ENCODE measurements at regions not wholly inside any gene's neighbourhood (a gene's known extent, or its start where the extent isn't known, plus 50 kb on each side); places are given as distances from the start of the nearest gene placed in this dataset.

GRCh38 chr14:104467641-104468040 lies 111.9 kb upstream of the C14orf180 start:
- Histone ChIP-seq H3K27ac (ENCODE audit: low read depth in 2 of 2, low read length in 2 of 2) (no peak overlapping the region), H3K36me3 (ENCODE audit: control insufficient read depth in 2 of 3, insufficient read depth in 3 of 3, low read length in 3 of 3) (no peaks in the 10 kb centered on the region), H3K9ac (ENCODE audit: low read length in 3 of 3) (no peak overlapping the region), H3K4me3 (ENCODE audit: low read length in 3 of 3) (no peak overlapping the region), H3K4me1 (ENCODE audit: control insufficient read depth in 2 of 3, insufficient read depth in 2 of 3, low read depth in 1 of 3, low read length in 3 of 3) (no peaks in the 10 kb centered on the region), H3K9me3 (ENCODE audit: control insufficient read depth in 2 of 3, insufficient read depth in 1 of 3, low read length in 3 of 3) (no peaks in the 10 kb centered on the region), H3K27me3 (ENCODE audit: control insufficient read depth, insufficient read depth, low read length) (peaks cover 14% of the 10 kb centered on the region)
- intact Hi-C loops (cut with DNase I) = no loop called here
- no peak for DNase-seq
- TF ChIP-seq CTCF (IDR thresholded peaks at IDR 0.05; ENCODE audit: borderline replicate concordance, extremely low read depth, insufficient read depth) = no peak
- FAIRE-seq = no peak

DNA sequence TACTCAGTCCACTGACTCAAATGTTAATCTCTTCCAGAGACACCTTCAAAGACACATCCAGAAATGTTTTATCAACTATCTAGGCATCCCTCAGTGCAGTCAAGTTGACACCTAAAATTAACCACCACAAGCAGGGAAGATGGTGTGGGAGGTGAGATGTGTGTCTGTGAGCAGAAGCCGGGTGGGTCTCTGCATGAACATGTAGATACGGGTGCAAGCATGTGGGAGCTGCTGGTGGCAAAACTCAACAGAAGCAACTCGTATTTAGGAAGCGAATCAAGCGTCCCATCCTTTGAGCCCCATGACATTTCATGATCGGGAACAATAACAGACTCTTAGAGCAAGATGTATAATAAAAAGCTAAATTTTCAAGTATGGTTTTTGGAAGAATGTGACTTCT lies 110.0 kb upstream of the C14orf180 start:
- Histone ChIP-seq H3K36me3 (ENCODE audit: control insufficient read depth in 2 of 3, insufficient read depth in 3 of 3, low read length in 3 of 3) (no peaks in the 10 kb centered on the region), H3K27ac (ENCODE audit: low read depth in 2 of 2, low read length in 2 of 2) (no peak overlapping the region), H3K4me3 (ENCODE audit: low read length in 3 of 3) (no peak overlapping the region), H3K4me1 (ENCODE audit: control insufficient read depth in 2 of 3, insufficient read depth in 2 of 3, low read depth in 1 of 3, low read length in 3 of 3) (no peaks in the 10 kb centered on the region), H3K27me3 (ENCODE audit: control insufficient read depth, insufficient read depth, low read length) (no peaks in the 10 kb centered on the region), H3K9me3 (ENCODE audit: control insufficient read depth in 2 of 3, insufficient read depth in 1 of 3, low read length in 3 of 3) (no peaks in the 10 kb centered on the region), H3K9ac (ENCODE audit: low read length in 3 of 3) (no peak overlapping the region)
- no peak for FAIRE-seq
- DNase-seq = no peak
- intact Hi-C loops (cut with DNase I) = no loop called here
- no peak for TF ChIP-seq CTCF (IDR thresholded peaks at IDR 0.05; ENCODE audit: borderline replicate concordance, extremely low read depth, insufficient read depth)

- intact Hi-C loops (cut with DNase I) = no loop called here
- FAIRE-seq (no peak), DNase-seq (no peak)
- TF ChIP-seq CTCF (IDR thresholded peaks at IDR 0.05; ENCODE audit: borderline replicate concordance, extremely low read depth, insufficient read depth) = no peak
- H3K36me3 ChIP-seq (ENCODE audit: control insufficient read depth in 2 of 3, insufficient read depth in 3 of 3, low read length in 3 of 3) = no peaks in the 10 kb centered on the region
- H3K27ac ChIP-seq (ENCODE audit: low read depth in 2 of 2, low read length in 2 of 2) = no peak overlapping the region
- no peaks in the 10 kb centered on the region for H3K9me3 ChIP-seq (ENCODE audit: control insufficient read depth in 2 of 3, insufficient read depth in 1 of 3, low read length in 3 of 3)
- H3K9ac ChIP-seq (ENCODE audit: low read length in 3 of 3) = no peak overlapping the region
- no peak overlapping the region for H3K4me3 ChIP-seq (ENCODE audit: low read length in 3 of 3)
- no peaks in the 10 kb centered on the region for H3K4me1 ChIP-seq (ENCODE audit: control insufficient read depth in 2 of 3, insufficient read depth in 2 of 3, low read depth in 1 of 3, low read length in 3 of 3)
- no peaks in the 10 kb centered on the region for H3K27me3 ChIP-seq (ENCODE audit: control insufficient read depth, insufficient read depth, low read length)
These were observed 109.0 kb upstream of the C14orf180 start for GRCh38 chr14:104470588-104470987.

- Histone ChIP-seq H3K27me3 (ENCODE audit: control insufficient read depth, insufficient read depth, low read length) (no peaks in the 10 kb centered on the region), H3K9ac (ENCODE audit: low read length in 3 of 3) (no peak overlapping the region), H3K4me1 (ENCODE audit: control insufficient read depth in 2 of 3, insufficient read depth in 2 of 3, low read depth in 1 of 3, low read length in 3 of 3) (no peaks in the 10 kb centered on the region), H3K9me3 (ENCODE audit: control insufficient read depth in 2 of 3, insufficient read depth in 1 of 3, low read length in 3 of 3) (no peaks in the 10 kb centered on the region), H3K4me3 (ENCODE audit: low read length in 3 of 3) (no peak overlapping the region), H3K27ac (ENCODE audit: low read depth in 2 of 2, low read length in 2 of 2) (no peak overlapping the region), H3K36me3 (ENCODE audit: control insufficient read depth in 2 of 3, insufficient read depth in 3 of 3, low read length in 3 of 3) (no peaks in the 10 kb centered on the region)
- intact Hi-C loops (cut with DNase I) = no loop called here
- no peak for TF ChIP-seq CTCF (IDR thresholded peaks at IDR 0.05; ENCODE audit: borderline replicate concordance, extremely low read depth, insufficient read depth)
- FAIRE-seq = no peak
- no peak for DNase-seq
These were observed 108.5 kb upstream of the C14orf180 start for GRCh38 chr14:104471114-104471513.
